ENCODE measurements at regions not wholly inside any gene's neighbourhood (a gene's known extent, or its start where the extent isn't known, plus 50 kb on each side); places are given as distances from the start of the nearest gene placed in this dataset.

GRCh38 chr10:47053081-47053798, 142.0 kb downstream of the PTPN20 start:
- DNase-seq, result no peak

- DNase-seq, result no peak
Measured at GRCh38 chr10:47054974-47055373, 143.7 kb downstream of the PTPN20 start.

GRCh38 chr10:47055386-47056246, 144.4 kb downstream of the PTPN20 start:
- DNase-seq, result no peak

- no peak for DNase-seq
Measured at GRCh38 chr10:47056247-47056510, 145.0 kb downstream of the PTPN20 start.

- DNase-seq, result no peak
Measured at GRCh38 chr10:47057471-47057870, 146.2 kb downstream of the PTPN20 start.

- DNase-seq, result no peak
Measured at GRCh38 chr10:47058032-47058702, 146.9 kb downstream of the PTPN20 start.

- no peak for DNase-seq
Measured at GRCh38 chr10:47058961-47059391, 147.7 kb downstream of the PTPN20 start.

GRCh38 chr10:47059606-47060311, 148.5 kb downstream of the PTPN20 start:
- no peak for DNase-seq

GRCh38 chr10:47060356-47060755, 149.1 kb downstream of the PTPN20 start:
- no peak for DNase-seq

GRCh38 chr10:47060993-47061500, 149.8 kb downstream of the PTPN20 start:
- no peak for DNase-seq

GRCh38 chr10:47061776-47062175, 150.5 kb downstream of the PTPN20 start:
- DNase-seq, result no peak

- DNase-seq, result no peak
Measured at GRCh38 chr10:47062441-47063200, 151.4 kb downstream of the PTPN20 start.

- DNase-seq, result peak; percentile 1
Measured at GRCh38 chr10:47063858-47064257, 152.6 kb downstream of the PTPN20 start.

GRCh38 chr10:47065903-47066302, 154.7 kb downstream of the PTPN20 start:
- no peak for DNase-seq

GRCh38 chr10:47067949-47068940, 157.0 kb downstream of the PTPN20 start:
- no peak for DNase-seq

- DNase-seq, result no peak
Measured at GRCh38 chr10:47070541-47070940, 159.3 kb downstream of the PTPN20 start.

GRCh38 chr10:47071891-47072290, 160.7 kb downstream of the PTPN20 start:
- no peak for DNase-seq

GRCh38 chr10:47073967-47074366, 162.7 kb downstream of the PTPN20 start:
- DNase-seq, result no peak

GRCh38 chr10:47076949-47077361, 165.7 kb downstream of the PTPN20 start:
- DNase-seq, result no peak

- no peak for DNase-seq
Measured at GRCh38 chr10:47077386-47077785, 166.2 kb downstream of the PTPN20 start.

GRCh38 chr10:47077941-47078340, 166.7 kb downstream of the PTPN20 start:
- no peak for DNase-seq

All from NCI-H1105 (cell line).